NCI-H2227 (cell line): ENCODE measurements at regions not wholly inside any gene's neighbourhood (a gene's known extent, or its start where the extent isn't known, plus 50 kb on each side); places are given as distances from the start of the nearest gene placed in this dataset.

ENCODE experiments used
- DNase-seq: peaks from one replicate; lab custom pipeline; 2025; ENCODE audit not compliant: unreplicated experiment; lab: John Stamatoyannopoulos, UW

- DNase-seq: no peak
These were observed 58.9 kb downstream of the IRX1 start for GRCh38 chr5:3654515-3654914.

- DNase-seq: no peak
These were observed 61.2 kb downstream of the IRX1 start for GRCh38 chr5:3656803-3657202.

- DNase-seq: no peak
These were observed 61.9 kb downstream of the IRX1 start for GRCh38 chr5:3657364-3658022.

- no peak for DNase-seq
These were observed 63.3 kb downstream of the IRX1 start for GRCh38 chr5:3658929-3659328.

- peak; percentile 1 for DNase-seq
These were observed 64.3 kb downstream of the IRX1 start for GRCh38 chr5:3659907-3660306.

GRCh38 chr5:3660630-3661029, 65.0 kb downstream of the IRX1 start:
- no peak for DNase-seq

GRCh38 chr5:3661755-3662296, 66.2 kb downstream of the IRX1 start:
- DNase-seq: no peak

GRCh38 chr5:3662344-3662743, 66.7 kb downstream of the IRX1 start:
- DNase-seq: no peak

GRCh38 chr5:3671337-3671736, 75.7 kb downstream of the IRX1 start:
- no peak for DNase-seq

GRCh38 chr5:3678801-3679200, 83.2 kb downstream of the IRX1 start:
- no peak for DNase-seq

GRCh38 chr5:3680821-3681220, 85.2 kb downstream of the IRX1 start:
- no peak for DNase-seq

- no peak for DNase-seq
These were observed 88.5 kb downstream of the IRX1 start for GRCh38 chr5:3684118-3684517.

GRCh38 chr5:3684771-3685354, 89.2 kb downstream of the IRX1 start:
- DNase-seq: no peak

- DNase-seq: no peak
These were observed 99.2 kb downstream of the IRX1 start for GRCh38 chr5:3694819-3695218.

GRCh38 chr5:3695818-3696217, 100.2 kb downstream of the IRX1 start:
- DNase-seq: no peak

GRCh38 chr5:3698412-3698811, 102.8 kb downstream of the IRX1 start:
- DNase-seq: no peak

- no peak for DNase-seq
These were observed 106.1 kb downstream of the IRX1 start for GRCh38 chr5:3701694-3702093.

- no peak for DNase-seq
These were observed 109.0 kb downstream of the IRX1 start for GRCh38 chr5:3704661-3705060.

- no peak for DNase-seq
These were observed 113.6 kb downstream of the IRX1 start for GRCh38 chr5:3709068-3709716.

GRCh38 chr5:3709717-3710348, 114.2 kb downstream of the IRX1 start:
- DNase-seq: no peak

- no peak for DNase-seq
These were observed 119.4 kb downstream of the IRX1 start for GRCh38 chr5:3715062-3715461.

GRCh38 chr5:3729631-3730030, 134.0 kb downstream of the IRX1 start:
- DNase-seq: no peak
